ENCODE measurements at regions not wholly inside any gene's neighbourhood (a gene's known extent, or its start where the extent isn't known, plus 50 kb on each side); places are given as distances from the start of the nearest gene placed in this dataset.

DNA sequence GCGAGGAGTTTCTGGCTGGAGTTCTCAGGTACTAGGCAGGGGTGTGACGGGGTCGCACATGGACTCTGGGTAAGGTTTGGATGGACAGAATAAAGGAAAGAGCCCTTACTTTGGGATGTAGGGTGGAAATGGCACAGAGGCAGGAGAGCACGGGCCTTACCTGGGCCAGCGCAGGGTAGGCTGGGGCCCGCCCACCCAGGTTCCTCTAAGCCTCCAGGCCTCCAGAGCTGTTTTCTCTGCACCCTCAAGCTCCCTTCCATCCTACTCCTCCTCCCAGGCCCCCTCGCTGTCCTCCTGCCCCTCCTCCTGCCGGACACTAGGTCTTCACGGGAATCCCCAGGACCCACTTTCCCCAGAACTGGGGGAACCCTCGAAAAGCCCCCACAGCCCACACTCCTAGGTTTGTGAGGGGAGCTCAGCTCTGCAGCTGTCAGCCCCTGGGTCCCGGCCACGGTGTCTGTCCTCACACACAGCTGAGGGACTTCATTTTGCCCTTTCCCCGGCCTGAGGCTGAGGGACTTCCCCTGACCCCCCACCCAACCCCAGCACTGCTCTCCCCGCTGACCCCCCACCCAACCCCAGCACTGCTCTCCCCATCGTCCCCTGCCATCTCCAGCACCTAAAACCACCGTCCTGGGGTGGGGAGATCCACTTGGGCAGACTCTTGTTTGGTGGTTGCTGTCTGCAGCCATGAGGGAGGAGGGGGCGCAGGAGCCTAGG, 53.0 kb upstream of the PCSK6 start:
- intact Hi-C loops (cut with micrococcal nuclease; ENCODE audit: unreplicated experiment): no loop called here
- H3K36me3 ChIP-seq (replicated peaks in 1 of 2; ENCODE audit: control insufficient read depth in 1 of 2, insufficient read depth in 2 of 2, low read length in 2 of 2): no peaks in the 10 kb centered on the region
- FAIRE-seq (no peak), DNase-seq (ENCODE audit: low spot score) (no peak), ATAC-seq (peak; percentile 4; the same call in 1 of the 3 replicates)
- H3K79me2 ChIP-seq (ENCODE audit: insufficient read depth, low read length): no peaks in the 10 kb centered on the region
- no TSS peak for BruUV-seq (replicated peaks)
- POLR2A ChIA-PET: interaction anchor here (1.2 kb wide), 1 partner anchor 14 kb away, joined by 5 read pairs; no protein-coding TSS in a partner anchor
- H3K4me1 ChIP-seq (ENCODE audit: insufficient read depth, low read length): peaks cover 50% of the 10 kb centered on the region
- H4K20me1 ChIP-seq (ENCODE audit: insufficient read depth, low read length): no peaks in the 10 kb centered on the region
- no peak overlapping the region for H3K9ac ChIP-seq (ENCODE audit: insufficient read depth, low read depth, low read length)
- in situ Hi-C loops (cut with HindIII; ENCODE audit: extremely low pct_ligation_motif_present, low pct_unique_long_range_greater_than_20kb): loop anchor here (5.0 kb wide), 2 partner anchors 35 to 100 kb away; no protein-coding TSS in a partner anchor
- no peaks in the 10 kb centered on the region for H3K27me3 ChIP-seq (ENCODE audit: control insufficient read depth in 1 of 2, insufficient read depth in 2 of 2, low read length in 2 of 2)
- no peak overlapping the region for H3K27ac ChIP-seq (ENCODE audit: extremely low read length, insufficient read depth, low read length)
- H3K9me3 ChIP-seq (ENCODE audit: low read length): no peaks in the 10 kb centered on the region
- WGBS (ENCODE audit: low lambda C conversion rate): 60% methylated on average over 17 of the region's 17 CpGs
- CTCF ChIA-PET (ENCODE audit: low intra/inter-chr PET ratio, low total read pairs): no interaction called here
- no peak overlapping the region for H3K4me3 ChIP-seq (replicated peaks in 1 of 3; ENCODE audit: insufficient read depth in 1 of 3, low read depth in 2 of 3, low read length in 3 of 3)
- no peak overlapping the region for H2AFZ ChIP-seq (ENCODE audit: low read length)
- no peak overlapping the region for H3K4me2 ChIP-seq (ENCODE audit: low read depth, low read length)
- TF ChIP-seq SMAD1 (CRISPR knock-in tag; IDR thresholded peaks at IDR 0.05; ENCODE audit: borderline replicate concordance, low read depth): no peak
- TF ChIP-seq MBNL3 (CRISPR knock-in tag; conservative IDR thresholded peaks at IDR 0.05): no peak
- TF ChIP-seq HNRNPK (IDR thresholded peaks at IDR 0.05; ENCODE audit: low read depth, low read length, poor library complexity, severe bottlenecking): no peak
- TF ChIP-seq, protein P1, sequence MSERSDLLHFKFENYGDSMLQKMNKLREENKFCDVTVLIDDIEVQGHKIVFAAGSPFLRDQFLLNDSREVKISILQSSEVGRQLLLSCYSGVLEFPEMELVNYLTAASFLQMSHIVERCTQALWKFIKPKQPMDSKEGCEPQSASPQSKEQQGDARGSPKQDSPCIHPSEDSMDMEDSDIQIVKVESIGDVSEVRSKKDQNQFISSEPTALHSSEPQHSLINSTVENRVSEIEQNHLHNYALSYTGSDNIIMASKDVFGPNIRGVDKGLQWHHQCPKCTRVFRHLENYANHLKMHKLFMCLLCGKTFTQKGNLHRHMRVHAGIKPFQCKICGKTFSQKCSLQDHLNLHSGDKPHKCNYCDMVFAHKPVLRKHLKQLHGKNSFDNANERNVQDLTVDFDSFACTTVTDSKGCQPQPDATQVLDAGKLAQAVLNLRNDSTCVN (CRISPR knock-in tag; IDR thresholded peaks at IDR 0.05; ENCODE audit: borderline replicate concordance): no peak
- TF ChIP-seq RXRA (CRISPR knock-in tag; IDR thresholded peaks at IDR 0.05): no peak
- TF ChIP-seq ZNF850 (CRISPR knock-in tag; conservative IDR thresholded peaks at IDR 0.05): no peak
- no peak for TF ChIP-seq REXO4 (CRISPR knock-in tag; IDR thresholded peaks at IDR 0.05; ENCODE audit: borderline replicate concordance)
- TF ChIP-seq, protein P2, sequence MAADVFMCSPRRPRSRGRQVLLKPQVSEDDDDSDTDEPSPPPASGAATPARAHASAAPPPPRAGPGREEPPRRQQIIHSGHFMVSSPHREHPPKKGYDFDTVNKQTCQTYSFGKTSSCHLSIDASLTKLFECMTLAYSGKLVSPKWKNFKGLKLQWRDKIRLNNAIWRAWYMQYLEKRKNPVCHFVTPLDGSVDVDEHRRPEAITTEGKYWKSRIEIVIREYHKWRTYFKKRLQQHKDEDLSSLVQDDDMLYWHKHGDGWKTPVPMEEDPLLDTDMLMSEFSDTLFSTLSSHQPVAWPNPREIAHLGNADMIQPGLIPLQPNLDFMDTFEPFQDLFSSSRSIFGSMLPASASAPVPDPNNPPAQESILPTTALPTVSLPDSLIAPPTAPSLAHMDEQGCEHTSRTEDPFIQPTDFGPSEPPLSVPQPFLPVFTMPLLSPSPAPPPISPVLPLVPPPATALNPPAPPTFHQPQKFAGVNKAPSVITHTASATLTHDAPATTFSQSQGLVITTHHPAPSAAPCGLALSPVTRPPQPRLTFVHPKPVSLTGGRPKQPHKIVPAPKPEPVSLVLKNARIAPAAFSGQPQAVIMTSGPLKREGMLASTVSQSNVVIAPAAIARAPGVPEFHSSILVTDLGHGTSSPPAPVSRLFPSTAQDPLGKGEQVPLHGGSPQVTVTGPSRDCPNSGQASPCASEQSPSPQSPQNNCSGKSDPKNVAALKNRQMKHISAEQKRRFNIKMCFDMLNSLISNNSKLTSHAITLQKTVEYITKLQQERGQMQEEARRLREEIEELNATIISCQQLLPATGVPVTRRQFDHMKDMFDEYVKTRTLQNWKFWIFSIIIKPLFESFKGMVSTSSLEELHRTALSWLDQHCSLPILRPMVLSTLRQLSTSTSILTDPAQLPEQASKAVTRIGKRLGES (CRISPR knock-in tag; IDR thresholded peaks at IDR 0.05; ENCODE audit: borderline replicate concordance): no peak
- TF ChIP-seq FOXK1 (CRISPR knock-in tag; IDR thresholded peaks at IDR 0.05; ENCODE audit: borderline replicate concordance, low read depth): no peak
